HG02798 (cell line): ENCODE measurements at regions not wholly inside any gene's neighbourhood (a gene's known extent, or its start where the extent isn't known, plus 50 kb on each side); places are given as distances from the start of the nearest gene placed in this dataset.
"Not testable (repeated sequence)": the region's sequence is repeated elsewhere in the genome, so short reads cannot be mapped to it uniquely, and the experiment has no call there.

Experiments used
- ATAC-seq: cut with Tn5 transposase; IDR thresholded peaks from one replicate; pipeline ENCODE4 v1.9.1; 2021; ENCODE audit warnings: mild to moderate bottlenecking; ENCODE audit not compliant: unreplicated experiment, poor library complexity

DNA sequence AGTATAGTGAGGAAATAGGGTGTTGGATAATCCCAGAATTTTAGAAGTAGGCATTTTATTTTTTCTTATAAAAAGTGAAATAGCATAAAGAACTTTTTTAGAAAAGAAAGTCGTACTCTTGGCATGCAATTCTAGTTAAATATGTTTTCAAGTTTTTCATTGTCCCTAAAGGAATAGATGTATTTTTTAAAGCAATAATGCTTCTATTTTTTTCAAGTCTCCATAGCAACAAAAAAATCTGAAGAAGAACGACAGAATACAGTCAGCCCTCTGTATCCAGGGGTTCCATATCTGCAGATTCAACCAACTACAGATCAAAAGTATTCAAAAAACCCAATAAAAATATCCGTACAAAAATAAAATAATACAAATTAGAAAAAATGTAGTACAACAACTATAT, 538.2 kb downstream of the GLUD2 start:
- no peak for ATAC-seq

DNA sequence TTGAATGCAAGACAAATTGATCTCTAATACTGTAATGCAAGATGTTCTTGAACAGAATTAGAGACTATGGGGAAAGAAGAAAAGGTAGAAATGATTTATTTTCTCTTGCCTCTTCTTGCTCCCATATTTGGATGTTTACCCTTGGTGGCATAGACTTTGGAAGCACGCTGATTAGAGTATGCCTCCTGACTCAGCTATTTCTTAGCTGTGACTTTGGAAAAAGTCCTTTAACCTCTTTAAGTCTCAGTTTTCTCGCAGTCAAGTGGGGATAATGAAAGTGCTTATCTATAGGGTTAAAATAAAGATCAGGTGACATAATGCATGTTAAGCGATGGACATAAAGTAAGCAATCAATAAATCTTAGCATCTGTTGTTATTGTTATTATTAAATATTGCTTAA, 545.5 kb downstream of the GLUD2 start:
- ATAC-seq, result no peak

DNA sequence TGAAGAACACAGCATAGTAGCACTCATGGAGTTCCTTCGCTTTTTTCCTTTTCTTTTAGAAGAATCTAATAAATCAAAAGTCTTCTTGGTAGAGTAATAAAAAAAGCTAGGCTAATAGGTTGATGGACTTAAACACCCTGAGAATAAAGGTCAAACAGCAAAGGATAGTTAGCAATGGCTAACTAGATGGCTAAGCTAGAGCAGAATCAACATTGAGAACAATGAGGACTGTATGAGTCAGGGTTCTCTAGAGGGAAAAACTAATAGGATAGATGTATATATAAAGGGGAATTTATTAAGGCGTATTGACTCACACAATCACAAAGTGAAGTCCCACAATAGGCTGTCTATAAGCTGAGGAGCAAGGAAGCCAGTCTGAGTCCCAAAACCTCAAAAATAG, 550.9 kb downstream of the GLUD2 start:
- no peak for ATAC-seq

DNA sequence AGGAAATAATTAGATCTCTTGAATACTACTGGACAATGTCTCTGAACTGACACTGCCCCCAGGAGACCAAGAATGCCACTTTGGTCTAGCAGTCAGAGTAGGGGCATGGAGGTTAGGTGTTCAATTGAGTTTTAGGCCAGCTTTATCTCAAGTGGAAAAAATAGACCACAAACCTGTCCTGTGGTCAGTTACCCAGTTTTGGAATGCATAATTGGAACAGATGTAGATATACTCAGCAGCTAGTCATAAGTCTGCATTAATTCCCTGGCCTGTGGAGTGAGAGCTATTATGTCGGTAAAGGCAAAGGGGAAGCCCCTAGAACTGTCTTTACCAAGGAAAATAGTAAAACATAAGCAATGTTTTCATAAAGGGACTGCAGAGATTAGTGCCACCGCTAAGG, 587.7 kb downstream of the GLUD2 start:
- no peak for ATAC-seq

DNA sequence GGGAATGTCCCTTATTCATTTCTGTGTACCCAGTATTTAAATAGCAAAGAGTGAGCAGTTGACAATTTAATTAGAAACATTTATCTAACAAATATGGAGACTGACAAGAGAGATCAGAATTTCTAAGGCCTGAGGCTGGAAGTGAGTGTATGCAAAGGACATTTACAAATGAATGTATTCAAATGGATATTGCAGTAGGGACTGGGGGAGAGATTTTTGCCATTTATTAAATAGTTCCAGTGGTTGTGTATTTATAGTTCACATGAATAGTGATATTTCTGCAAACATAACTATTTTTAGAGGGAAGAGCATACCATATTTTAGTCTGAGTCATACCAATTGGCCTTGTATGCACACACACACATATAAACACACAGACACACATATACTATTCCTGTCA, 592.4 kb downstream of the GLUD2 start:
- no peak for ATAC-seq

DNA sequence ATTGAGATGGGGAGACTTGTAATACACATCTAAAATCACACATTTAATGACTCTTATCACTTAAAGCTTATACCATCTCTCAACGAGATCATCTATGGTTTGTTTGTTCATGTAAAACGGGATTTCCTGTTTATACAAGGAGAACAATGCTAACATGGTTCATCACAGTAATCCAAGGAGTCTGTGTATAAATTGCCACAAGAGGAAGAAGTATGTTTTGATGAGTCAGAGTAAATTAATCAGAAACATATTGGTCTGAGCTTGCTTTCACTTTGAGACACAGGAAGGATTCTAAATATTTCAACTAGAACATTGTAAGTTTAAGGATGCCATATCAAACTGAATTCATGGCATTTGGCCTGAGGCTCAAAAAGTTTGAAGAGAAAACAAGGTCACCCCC, 594.1 kb downstream of the GLUD2 start:
- ATAC-seq, result no peak

DNA sequence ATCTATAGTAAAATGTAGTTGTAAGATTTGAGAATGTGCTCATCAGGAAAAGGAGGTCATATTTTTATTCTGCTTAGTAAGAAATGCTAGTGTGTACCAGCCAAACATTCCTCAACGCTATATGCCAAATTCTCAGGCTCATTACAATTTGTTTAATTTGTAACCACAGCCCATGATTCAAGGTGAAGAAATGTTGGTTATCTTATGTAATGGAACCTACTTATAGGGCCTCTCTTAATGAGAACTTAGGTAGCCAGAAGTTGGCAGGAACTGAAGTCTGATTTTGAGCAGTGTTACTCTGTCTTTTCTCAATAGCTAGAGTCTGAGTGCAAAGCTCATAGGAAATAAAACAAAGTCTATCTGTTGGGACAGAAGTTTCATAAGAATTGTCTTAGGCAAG, 595.0 kb downstream of the GLUD2 start:
- ATAC-seq, result no peak

DNA sequence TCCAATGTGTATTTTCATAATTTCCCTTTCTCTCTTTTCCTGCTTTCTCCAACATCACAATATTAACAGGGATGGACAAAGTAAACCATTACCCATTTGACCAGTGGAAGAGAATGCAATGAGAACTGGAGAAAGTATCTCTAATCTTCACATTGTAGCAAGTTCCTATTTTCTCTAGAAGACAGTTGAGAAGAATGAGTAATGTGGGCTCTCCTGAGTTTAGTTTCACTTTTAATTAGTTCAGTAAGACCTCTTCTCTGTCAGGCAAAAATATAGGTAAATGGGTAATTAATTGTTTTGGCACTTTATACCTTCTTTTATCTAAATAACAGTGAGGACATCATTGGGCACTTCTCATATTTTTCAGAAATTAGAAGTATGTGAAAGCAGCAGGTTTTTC, 602.0 kb downstream of the GLUD2 start:
- no peak for ATAC-seq

DNA sequence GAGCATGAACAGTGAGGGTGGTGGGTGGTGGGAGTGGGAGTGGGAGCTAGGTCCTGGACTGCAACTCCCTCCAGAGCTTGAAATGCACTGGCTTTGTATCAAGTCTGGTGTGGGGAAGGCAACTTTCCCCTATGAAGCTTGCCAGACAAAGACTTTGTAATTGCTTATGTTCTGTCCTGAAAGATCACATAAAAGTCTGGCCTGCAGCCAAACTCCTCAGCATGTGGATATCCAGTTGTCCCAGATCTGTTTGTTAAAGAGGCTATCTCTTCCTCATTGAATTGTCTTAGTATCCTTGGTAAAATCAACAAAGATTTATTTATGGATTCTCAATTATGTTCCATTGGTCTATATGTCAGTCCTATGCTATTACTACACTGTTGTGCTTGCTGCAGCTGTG, 607.9 kb downstream of the GLUD2 start:
- ATAC-seq, result no peak

DNA sequence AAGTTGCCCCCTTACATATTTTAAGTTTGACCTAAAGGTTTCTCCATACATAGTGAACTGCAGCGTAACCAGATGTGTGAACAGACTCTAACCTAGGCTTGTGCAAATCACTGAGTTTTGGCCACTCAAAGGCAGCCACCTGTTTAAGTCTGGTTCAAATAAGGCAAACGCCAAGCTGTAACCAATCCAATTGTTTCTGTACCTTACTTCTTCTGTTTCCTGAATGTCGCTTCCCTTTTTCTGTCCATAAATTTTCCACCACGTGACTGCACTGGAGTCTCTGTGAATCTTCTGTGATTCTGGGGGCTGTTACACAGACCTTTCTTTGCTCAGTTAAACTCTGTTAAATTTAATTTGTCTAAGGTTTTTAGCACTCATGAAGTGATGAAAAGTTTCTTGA, 618.8 kb downstream of the GLUD2 start:
- no peak for ATAC-seq

DNA sequence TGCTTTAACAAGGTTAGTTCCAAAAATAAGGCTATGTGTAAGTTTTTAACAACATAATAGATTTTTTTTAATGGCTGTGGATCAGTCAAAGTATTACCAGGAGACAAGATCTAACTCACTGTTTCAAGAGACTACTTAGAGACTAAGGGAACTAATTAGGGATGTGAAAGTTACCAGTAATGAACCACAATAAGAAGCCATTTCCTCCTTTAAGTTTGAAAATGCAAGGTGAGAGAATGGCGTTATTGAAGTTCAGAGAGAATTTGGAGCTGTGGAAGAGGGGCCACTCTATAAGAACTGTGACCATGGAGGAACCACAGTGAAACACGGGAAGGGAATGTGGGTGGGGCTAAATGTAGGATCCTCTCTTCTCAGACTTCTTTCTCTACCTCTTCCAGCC, 624.2 kb downstream of the GLUD2 start:
- ATAC-seq, result no peak

DNA sequence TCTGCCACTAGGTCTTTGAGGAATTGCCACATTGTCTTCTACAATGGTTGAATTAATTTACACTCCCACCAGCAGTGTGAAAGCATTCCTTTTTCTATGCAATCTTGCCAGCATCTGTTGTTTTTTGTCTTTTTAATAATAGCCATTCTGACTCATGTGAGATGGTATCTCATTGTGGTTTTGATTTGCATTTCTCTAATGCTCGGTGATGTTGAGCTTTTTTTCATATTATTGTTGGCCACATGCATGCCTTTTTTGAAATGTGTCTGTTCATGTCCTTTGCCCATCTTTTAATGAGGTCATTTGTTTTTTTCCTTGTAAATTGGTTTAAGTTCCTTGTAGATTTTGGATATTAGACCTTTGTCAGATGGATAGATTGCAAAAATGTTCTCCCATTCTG, 661.8 kb downstream of the GLUD2 start:
- ATAC-seq, result not testable (repeated sequence)

DNA sequence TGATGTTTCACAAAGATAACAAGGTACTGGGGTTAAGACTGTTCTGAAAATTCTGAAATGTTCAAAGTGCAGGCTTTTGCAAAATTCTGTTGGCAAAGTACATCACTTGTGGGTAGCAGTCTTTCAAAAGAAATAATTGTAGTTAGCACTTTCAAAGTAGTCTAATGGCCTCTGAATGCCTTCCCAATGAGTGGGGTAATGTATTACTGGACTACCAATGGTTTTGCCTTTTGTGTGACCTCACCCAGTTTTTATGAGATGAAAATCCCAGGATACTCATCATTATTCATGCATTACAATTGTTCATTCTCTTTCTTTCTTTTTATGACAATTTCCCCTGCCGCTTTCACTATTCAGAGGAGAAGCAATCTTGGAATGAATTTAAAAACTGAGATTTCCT, 686.1 kb downstream of the GLUD2 start:
- ATAC-seq, result no peak

DNA sequence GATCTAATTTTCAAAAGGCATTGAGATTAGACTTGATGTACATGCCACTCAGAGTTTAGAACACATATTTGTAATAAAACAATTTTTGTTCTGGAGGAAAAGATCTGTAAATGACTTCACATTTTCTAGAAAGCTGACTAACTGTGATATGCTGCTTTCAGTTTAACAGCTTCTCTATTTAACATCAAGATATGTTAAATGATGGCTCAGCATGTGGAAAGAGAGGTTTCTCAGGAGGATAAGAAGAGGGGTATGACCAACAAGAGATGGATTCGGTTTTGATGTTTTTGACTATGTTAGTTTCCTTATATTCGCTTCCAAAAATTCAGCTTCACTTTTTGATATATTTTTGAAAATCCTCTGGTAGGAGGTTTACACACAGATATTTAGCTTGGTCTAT, 698.7 kb downstream of the GLUD2 start:
- no peak for ATAC-seq

DNA sequence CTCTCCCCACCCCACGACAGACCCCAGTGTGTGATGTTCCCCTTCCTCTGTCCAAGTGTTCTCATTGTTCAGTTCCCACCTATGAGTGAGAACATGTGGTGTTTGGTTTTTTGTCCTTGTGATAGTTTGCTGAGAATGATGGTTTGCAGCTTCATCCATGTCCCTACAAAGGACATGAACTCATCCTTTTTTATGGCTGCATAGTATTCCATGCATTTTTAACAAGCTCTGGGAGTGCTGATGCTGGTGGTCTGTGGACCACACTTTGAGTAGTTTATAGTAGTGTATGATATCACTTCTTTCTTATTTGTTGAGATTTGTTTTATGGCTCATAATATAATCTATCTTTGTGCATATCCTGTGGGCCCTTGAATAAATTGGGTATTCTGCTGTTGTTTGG, 706.2 kb downstream of the GLUD2 start:
- ATAC-seq, result not testable (repeated sequence)

DNA sequence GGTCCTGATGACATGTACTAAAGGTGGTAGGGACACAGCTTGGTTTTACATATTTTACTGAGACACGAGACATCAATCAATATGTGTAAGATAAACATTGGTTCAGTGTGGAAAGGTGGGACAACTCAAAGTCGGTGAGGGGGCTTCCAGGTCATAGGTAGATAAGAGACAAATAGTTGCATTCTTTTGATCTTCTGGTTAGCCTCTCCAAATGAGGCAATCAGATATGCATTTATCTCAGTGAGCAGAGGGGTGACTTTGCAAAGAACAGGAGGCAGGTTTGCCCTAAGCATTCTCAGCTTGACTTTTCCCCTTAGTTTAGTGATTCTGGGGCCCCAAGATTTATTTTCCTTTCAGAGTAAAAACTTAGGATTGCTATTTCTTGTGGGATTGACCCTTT, 706.9 kb downstream of the GLUD2 start:
- ATAC-seq, result no peak

DNA sequence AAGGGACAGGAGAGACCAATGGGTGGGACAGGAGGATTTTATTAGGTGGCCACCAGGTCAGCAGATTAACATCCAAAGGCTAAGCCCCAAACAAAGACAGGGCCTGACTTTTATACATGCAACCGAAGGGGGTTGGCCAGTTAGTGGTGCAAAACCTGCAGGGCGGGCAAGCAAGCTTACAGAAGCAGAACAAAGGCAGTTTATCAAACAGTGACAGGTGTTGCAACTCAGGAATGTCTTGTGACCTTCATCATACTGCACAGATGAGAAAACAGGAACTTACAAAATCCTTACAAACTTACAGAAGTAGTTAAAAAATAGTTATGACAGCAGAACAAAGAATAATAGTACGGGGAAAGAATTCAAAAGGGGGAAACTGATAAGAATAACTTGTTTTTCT, 708.1 kb downstream of the GLUD2 start:
- no peak for ATAC-seq

DNA sequence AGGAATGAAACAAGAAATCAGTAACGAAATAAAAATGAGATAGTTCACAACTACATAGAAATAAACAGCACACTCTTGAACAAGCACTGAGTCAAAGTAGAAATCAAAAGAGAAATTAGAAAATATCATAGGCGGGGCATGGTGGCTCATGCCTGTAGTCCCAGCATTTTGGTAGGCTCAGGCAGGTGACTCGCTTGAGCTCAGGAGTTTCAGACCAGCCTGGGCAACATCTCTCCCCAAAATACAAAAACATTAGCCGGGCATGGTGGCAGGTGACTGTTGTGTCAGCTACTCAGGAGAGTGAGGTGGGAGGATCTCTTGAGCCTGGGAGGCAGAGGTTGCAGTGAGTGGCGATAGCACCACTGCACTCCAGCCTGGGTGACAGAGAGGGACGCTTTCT, 714.4 kb downstream of the GLUD2 start:
- ATAC-seq, result no peak

DNA sequence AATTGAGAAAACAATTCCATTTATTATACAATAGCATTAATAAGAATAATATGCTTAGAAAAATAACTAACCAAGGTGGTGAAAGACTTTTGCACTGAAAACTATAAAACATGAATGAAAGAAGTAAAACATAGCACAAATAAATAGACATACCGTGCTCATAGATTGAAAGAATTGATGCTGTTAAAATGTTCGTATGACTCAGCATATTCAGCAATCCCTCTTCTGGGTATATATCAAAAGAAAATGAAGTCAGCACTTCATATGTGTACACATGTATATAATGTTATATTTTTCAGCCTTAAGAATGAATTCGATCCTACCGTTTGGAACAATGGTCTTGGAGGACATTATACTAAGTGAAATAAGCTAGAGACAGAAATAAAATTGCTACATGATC, 716.3 kb downstream of the GLUD2 start:
- ATAC-seq, result no peak

DNA sequence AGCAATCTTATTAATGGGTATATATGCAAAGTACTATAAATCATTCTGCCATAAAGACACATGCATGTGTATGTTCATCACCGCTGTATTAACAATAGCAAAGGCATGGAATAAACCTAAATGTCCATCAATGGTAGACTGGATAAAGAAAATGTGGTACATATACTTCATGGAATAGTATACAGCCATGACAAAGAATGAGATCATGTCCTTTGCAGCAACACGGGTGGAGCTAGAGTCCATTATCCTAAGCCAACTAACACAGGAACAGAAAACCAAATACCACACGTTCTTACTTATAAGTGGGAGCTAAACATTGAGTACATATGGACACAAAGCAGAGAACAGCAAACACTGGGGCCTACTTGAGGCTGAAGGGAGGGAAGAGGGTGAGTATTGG, 720.8 kb downstream of the GLUD2 start:
- not testable (repeated sequence) for ATAC-seq

DNA sequence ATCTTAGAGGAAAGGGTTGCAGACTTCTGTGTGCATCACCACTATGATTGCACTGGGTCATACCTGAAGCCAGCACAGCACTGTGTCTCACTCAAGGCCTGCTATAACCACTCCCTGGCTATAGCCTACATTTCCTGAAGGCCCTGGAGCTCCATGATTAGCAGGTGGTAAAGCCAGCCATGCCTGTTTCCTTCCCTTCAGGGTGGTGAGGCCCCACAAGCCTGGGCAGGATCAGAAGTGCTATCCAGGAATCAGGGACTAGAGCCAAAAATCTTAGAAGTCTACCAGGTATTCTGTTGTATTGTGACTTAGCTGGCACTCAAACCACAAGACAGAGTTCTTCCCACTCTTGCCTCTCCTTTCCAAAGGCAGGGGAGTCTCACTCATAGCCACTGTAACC, 734.6 kb downstream of the GLUD2 start:
- no peak for ATAC-seq

DNA sequence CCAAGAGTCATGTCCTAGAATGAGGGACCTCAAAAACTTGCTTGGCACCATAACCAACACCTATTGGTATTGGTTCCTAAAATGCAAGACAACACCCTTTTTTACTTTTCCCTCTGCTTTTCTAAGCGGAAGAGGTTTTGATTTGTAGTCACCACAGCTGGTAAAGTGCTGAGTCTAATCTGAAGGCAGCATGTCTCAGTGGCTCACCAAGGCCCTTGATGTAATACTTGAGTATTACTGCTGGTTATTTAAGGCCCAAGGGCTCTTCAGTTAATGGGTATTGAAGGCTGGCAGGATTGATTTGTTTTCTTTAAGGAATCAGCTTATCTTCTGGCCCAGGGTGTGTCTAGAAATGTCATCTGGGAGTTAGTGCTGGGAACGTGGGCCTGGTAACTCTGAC, 735.1 kb downstream of the GLUD2 start:
- no peak for ATAC-seq

DNA sequence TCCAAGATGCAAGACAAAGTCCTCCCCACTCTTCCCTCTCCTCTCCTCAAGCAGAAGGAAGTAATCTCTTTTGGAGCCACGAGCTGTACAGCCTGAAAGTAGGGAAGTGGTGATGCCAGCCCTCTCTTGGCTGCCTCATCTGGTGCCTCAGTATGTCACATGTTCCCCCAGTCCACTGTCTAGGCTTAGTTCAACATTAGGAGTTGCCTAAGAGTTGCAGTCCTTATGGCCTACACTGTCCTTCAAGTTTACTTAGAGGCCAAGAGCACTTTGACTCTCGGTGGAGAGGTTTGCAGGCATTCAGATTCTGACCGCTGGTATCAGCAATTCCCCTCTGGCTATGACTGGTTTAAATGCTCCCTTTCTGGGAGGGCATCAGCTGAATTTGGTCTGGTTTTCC, 735.6 kb downstream of the GLUD2 start:
- no peak for ATAC-seq
